Epithelial cell of proximal tubule (primary cell): ENCODE measurements at regions not wholly inside any gene's neighbourhood (a gene's known extent, or its start where the extent isn't known, plus 50 kb on each side); places are given as distances from the start of the nearest gene placed in this dataset.

Experiments used
- DNase-seq: peaks from one replicate; pipeline ENCODE4 v3.0.0-alpha.2; 2011; ENCODE audit warnings: low read depth
- H3K4me3 ChIP-seq: 2 replicates; pipeline ENCODE4 v1.5.1; 2011; ENCODE audit warnings: low read depth, mild to moderate bottlenecking, low read length
- TF ChIP-seq, protein P1 (sequence below): conservative IDR thresholded peaks from 2 replicates; pipeline ENCODE4 v1.5.1; 2012; ENCODE audit warnings: low read depth, mild to moderate bottlenecking, low read length

DNA sequence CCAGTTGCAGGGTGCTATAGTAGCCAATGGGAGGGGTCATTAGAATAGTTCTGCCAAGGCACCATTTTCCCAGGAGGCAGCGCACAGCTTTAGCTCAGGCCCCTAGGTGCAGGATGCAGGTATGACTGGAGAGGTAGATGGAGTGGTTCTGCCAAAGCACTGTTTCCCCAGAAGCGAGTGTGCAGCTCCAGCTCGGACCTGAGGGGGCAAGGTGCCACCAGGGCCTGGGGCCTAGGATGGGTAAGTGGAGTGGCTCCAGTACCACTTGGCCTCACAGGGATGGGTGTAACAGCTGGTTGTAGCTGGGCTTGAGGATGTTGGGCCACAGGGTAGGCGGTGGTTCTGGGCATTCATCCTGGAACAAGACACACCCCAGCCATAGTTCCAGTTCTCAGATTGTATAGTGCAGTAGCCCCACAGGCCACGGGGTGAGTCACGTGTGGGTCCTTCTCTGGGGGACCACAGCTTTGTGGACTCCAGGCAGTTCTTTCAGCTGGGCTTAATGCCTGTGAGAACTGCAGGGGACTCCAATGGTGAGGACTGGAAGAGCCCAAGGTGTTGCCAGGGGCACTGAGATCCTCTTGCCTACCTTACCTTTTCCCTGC, 185.5 kb upstream of the ANKH start:
- TF ChIP-seq, protein P1, sequence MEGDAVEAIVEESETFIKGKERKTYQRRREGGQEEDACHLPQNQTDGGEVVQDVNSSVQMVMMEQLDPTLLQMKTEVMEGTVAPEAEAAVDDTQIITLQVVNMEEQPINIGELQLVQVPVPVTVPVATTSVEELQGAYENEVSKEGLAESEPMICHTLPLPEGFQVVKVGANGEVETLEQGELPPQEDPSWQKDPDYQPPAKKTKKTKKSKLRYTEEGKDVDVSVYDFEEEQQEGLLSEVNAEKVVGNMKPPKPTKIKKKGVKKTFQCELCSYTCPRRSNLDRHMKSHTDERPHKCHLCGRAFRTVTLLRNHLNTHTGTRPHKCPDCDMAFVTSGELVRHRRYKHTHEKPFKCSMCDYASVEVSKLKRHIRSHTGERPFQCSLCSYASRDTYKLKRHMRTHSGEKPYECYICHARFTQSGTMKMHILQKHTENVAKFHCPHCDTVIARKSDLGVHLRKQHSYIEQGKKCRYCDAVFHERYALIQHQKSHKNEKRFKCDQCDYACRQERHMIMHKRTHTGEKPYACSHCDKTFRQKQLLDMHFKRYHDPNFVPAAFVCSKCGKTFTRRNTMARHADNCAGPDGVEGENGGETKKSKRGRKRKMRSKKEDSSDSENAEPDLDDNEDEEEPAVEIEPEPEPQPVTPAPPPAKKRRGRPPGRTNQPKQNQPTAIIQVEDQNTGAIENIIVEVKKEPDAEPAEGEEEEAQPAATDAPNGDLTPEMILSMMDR = no peak
- H3K4me3 ChIP-seq = no peak overlapping the region
- DNase-seq = no peak

DNA sequence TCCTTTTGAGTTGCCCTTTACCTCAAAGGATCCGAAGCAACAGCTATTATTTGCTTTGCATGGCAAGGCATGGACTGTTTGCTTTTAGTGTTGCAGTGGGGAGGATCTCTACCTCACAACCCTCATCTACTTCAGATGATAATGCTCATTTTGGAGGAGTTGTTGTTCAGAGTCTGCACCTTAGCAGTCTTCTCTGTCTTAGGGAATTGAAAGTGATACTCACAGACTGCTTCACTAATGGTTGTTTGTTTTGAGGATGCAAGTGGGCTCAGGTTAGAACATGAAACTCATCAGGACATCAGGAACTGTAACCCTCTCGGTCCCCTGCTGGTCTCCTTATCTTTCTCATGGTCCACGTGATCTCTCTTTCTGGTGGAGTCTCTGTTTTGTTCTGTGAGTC, 172.9 kb upstream of the ANKH start:
- no peak for DNase-seq
- TF ChIP-seq, protein P1 = no peak
- H3K4me3 ChIP-seq = no peak overlapping the region

DNA sequence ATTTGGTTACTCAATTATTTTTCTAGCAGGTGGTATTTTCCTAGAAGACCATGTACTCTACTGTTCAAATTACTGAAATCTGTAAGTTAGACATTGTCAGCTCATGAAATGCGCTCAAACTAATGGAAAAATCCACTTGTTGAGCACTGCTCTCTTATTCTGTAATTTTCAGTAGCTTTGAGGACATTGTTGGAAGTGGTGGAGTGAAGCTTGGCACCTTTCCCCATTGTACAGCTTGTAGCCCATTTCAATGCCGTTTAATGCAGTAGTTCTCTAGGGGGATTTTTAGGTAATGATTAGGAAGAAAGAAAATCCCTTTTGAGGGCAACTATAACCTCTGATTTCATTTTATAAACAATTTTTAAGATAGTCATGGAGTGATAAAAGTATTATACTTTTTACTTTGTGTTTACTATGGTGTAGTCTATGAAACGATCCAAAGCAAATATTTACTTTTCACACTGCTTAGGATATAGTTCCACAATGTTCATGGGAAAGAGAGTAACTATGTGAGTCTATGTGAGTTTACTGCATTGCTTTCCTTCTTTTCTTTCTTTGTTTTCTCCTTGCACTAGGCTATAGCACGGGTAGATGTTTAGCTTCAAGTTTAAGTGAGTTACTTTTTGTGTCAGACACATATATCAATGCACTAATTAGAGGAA, 165.8 kb upstream of the ANKH start:
- DNase-seq = no peak
- TF ChIP-seq, protein P1 = no peak
- H3K4me3 ChIP-seq = no peak overlapping the region

DNA sequence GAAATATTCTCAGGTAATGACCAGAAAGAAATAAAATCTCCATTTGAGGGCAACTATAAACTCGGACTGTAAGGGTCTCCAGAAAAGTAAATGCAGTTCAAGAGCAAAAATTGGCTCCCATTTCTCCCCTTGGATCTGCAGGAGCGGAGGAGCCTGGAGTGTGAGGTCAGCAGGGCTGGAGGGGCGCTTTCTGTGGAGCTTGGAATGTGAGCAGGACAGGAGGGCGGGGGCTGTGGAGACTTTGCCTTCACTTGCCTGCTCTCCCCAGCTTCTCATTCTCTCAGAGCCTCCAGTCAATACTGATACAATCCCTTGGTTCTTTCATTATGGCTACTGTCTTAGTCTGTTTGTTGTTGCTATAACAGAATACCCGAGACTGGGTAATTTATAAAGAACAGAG, 162.8 kb upstream of the ANKH start:
- H3K4me3 ChIP-seq = no peak overlapping the region
- TF ChIP-seq, protein P1 = no peak
- DNase-seq = no peak

DNA sequence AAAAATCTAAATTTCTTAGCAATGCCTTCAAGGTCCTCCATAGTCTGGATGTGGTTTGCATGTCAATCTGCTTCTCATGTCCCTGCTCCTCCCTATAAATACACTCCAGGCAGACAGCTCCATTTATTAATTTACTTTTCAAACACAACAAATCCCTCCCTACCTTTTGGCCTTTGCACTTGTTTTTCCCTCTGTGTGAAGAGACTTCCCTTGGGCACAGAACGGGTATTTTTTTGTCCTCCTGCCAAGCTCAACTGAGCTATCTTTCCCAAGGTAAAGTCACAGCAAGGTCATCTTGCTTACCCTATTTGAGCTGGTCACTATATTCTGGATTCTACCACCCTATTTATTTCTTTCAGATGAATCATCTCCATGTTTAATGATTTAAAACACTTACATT, 159.6 kb upstream of the ANKH start:
- H3K4me3 ChIP-seq = no peak overlapping the region
- TF ChIP-seq, protein P1 = no peak
- DNase-seq = no peak

DNA sequence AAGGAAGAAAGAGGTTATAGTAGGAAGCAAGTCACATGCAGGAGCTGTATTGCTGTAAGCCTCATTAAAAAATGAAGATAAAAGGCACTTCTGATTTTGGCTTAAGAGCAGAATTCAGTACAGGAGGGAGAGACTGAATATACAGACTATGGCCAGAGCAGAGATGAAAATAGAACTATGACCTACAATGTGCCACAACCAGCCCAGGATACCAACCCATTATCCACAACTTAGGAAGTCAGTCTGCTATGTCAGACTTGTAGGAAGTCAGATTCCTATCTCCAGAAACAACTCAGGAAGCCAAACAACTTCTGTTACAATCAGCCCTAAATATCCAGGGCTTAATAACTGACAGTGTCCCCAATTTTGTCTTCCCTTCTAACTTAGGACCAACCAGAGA, 156.2 kb upstream of the ANKH start:
- DNase-seq = no peak
- TF ChIP-seq, protein P1 = no peak
- H3K4me3 ChIP-seq = no peak overlapping the region

DNA sequence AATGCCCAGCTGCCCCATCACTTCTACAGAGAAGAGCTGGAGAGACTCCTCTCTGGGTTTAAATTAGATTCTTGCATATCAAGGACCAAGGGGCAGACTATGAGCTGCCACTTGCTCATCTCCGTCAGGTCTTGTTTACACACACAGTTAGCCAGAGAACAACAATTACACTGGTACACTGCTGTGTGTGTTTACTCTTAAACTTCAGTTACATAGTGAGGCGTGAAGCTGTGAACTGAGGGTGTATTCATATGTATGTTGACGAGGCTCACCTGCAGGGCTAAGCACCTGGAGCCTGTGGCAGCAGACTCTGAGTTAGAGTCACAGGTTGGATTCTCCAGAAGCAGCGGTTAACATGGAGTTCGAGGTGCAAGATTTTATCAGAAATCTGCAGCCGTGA, 155.4 kb upstream of the ANKH start:
- no peak overlapping the region for H3K4me3 ChIP-seq
- TF ChIP-seq, protein P1 = no peak
- DNase-seq = no peak
